ENCODE measurements at regions not wholly inside any gene's neighbourhood (a gene's known extent, or its start where the extent isn't known, plus 50 kb on each side); places are given as distances from the start of the nearest gene placed in this dataset.

GRCh38 chr16:6663668-6664067 is 669.0 kb upstream of the RBFOX1 start:
- Histone ChIP-seq H3K4me3 (no peak overlapping the region), H3K27me3 (ENCODE audit: control insufficient read depth in 3 of 3, insufficient read depth in 3 of 3, low read length in 2 of 3) (no peaks in the 10 kb centered on the region), H3K27ac (ENCODE audit: low read depth in 1 of 2, low read length in 1 of 2) (no peak overlapping the region), H3K9me3 (ENCODE audit: control insufficient read depth in 4 of 4, insufficient read depth in 3 of 4, low read length in 3 of 4) (peaks cover 0 to 4% (median 0%) of the 10 kb centered on the region in 4 donors), H3K9ac (ENCODE audit: insufficient read depth in 1 of 2, low read length in 2 of 2) (no peak overlapping the region), H3K36me3 (ENCODE audit: control insufficient read depth in 4 of 4, insufficient read depth in 4 of 4, low read length in 4 of 4) (no peaks in the 10 kb centered on the region), H3K4me1 (ENCODE audit: control insufficient read depth in 5 of 5, insufficient read depth in 5 of 5, low read length in 5 of 5) (no peaks in the 10 kb centered on the region)
- ATAC-seq (ENCODE audit: insufficient read depth, low FRiP score) (no peak), DNase-seq (no peak)
- TF ChIP-seq CTCF (IDR thresholded peaks at IDR 0.05; ENCODE audit: control extremely low read depth, extremely low read depth) = no peak
- 51 to 53% methylated on average over 2 of the region's 2 CpGs for WGBS, 2 donors

GRCh38 chr16:6656760-6657159 is 675.9 kb upstream of the RBFOX1 start:
- no peak overlapping the region for H3K9ac ChIP-seq (ENCODE audit: insufficient read depth in 1 of 2, low read length in 2 of 2)
- H3K27ac ChIP-seq (ENCODE audit: low read depth in 1 of 2, low read length in 1 of 2) = no peak overlapping the region
- peaks cover 0 to 4% (median 0%) of the 10 kb centered on the region in 4 donors for H3K9me3 ChIP-seq (ENCODE audit: control insufficient read depth in 4 of 4, insufficient read depth in 3 of 4, low read length in 3 of 4)
- peaks cover 0 to 3% (median 0%) of the 10 kb centered on the region in 3 donors for H3K27me3 ChIP-seq (ENCODE audit: control insufficient read depth in 3 of 3, insufficient read depth in 3 of 3, low read length in 2 of 3)
- DNase-seq = no peak
- ATAC-seq (ENCODE audit: insufficient read depth, low FRiP score) = no peak
- no peak overlapping the region for H3K4me3 ChIP-seq
- H3K36me3 ChIP-seq (ENCODE audit: control insufficient read depth in 4 of 4, insufficient read depth in 4 of 4, low read length in 4 of 4) = no peaks in the 10 kb centered on the region
- H3K4me1 ChIP-seq (ENCODE audit: control insufficient read depth in 5 of 5, insufficient read depth in 5 of 5, low read length in 5 of 5) = no peaks in the 10 kb centered on the region
- no peak for TF ChIP-seq CTCF (IDR thresholded peaks at IDR 0.05; ENCODE audit: control extremely low read depth, extremely low read depth)

GRCh38 chr16:6646891-6647290 is 685.8 kb upstream of the RBFOX1 start:
- Histone ChIP-seq H3K27me3 (ENCODE audit: control insufficient read depth in 3 of 3, insufficient read depth in 3 of 3, low read length in 2 of 3) (peaks cover 0 to 21% (median 4%) of the 10 kb centered on the region in 3 donors), H3K9me3 (ENCODE audit: control insufficient read depth in 4 of 4, insufficient read depth in 3 of 4, low read length in 3 of 4) (no peaks in the 10 kb centered on the region), H3K4me1 (ENCODE audit: control insufficient read depth in 5 of 5, insufficient read depth in 5 of 5, low read length in 5 of 5) (no peaks in the 10 kb centered on the region), H3K4me3 (no peak overlapping the region), H3K9ac (ENCODE audit: insufficient read depth in 1 of 2, low read length in 2 of 2) (no peak overlapping the region), H3K36me3 (ENCODE audit: control insufficient read depth in 4 of 4, insufficient read depth in 4 of 4, low read length in 4 of 4) (no peaks in the 10 kb centered on the region), H3K27ac (ENCODE audit: low read depth in 1 of 2, low read length in 1 of 2) (no peak overlapping the region)
- WGBS, 2 donors = 73 to 77% methylated on average over 5 of the region's 5 CpGs
- TF ChIP-seq CTCF (IDR thresholded peaks at IDR 0.05; ENCODE audit: control extremely low read depth, extremely low read depth) = no peak
- DNase-seq (no peak), ATAC-seq (ENCODE audit: insufficient read depth, low FRiP score) (no peak)

Data from lung (tissue), 11 donors.